GM23338 (cell line): ENCODE measurements at regions not wholly inside any gene's neighbourhood (a gene's known extent, or its start where the extent isn't known, plus 50 kb on each side); places are given as distances from the start of the nearest gene placed in this dataset.
"Not testable (repeated sequence)": the region's sequence is repeated elsewhere in the genome, so short reads cannot be mapped to it uniquely, and the experiment has no call there.

Experiments used
- ATAC-seq: fragments of 200-7000 bp; cut with Tn5 transposase; 3 replicates; pipeline ENCODE4 v1.9.1; 2020
- DNase-seq: peaks from one replicate; pipeline ENCODE4 v3.0.0-alpha.2; 2015; ENCODE audit warnings: low spot score
- H2AFZ ChIP-seq: fragments of 200-600 bp; sonication (generic); 2 replicates; pipeline ENCODE4 v1.8.0; 2016; ENCODE audit warnings: antibody characterized with exemption, mild to moderate bottlenecking, moderate library complexity
- H3F3A ChIP-seq: fragments of 200-600 bp; sonication (generic); replicated peaks from 2 replicates; pipeline ENCODE4 v1.8.0; 2017; ENCODE audit warnings: antibody characterized with exemption, mixed run types, low read depth
- H3K27ac ChIP-seq: fragments of 200-600 bp; sonication (generic); 2 replicates; pipeline ENCODE4 v1.6.1; 2016; ENCODE audit warnings: low read depth
- H3K27me3 ChIP-seq: fragments of 200-600 bp; sonication (generic); 2 replicates; pipeline ENCODE4 v1.8.0; 2016; ENCODE audit warnings: mild to moderate bottlenecking, mixed run types, moderate library complexity; ENCODE audit not compliant: insufficient read depth
- H3K36me3 ChIP-seq: fragments of 200-600 bp; sonication (generic); 2 replicates; pipeline ENCODE4 v1.8.0; 2016; ENCODE audit warnings: mild to moderate bottlenecking; ENCODE audit not compliant: insufficient read depth
- H3K4me1 ChIP-seq: fragments of 200-600 bp; sonication (generic); 2 replicates; pipeline ENCODE4 v1.8.0; 2016; ENCODE audit warnings: mild to moderate bottlenecking, moderate library complexity; ENCODE audit not compliant: insufficient read depth
- H3K4me2 ChIP-seq: fragments of 200-600 bp; sonication (generic); 2 replicates; pipeline ENCODE4 v1.7.1; 2017; ENCODE audit warnings: mixed run types
- H3K4me3 ChIP-seq: fragments of 200-600 bp; sonication (generic); 2 replicates; pipeline ENCODE4 v1.6.1; 2016; ENCODE audit warnings: mixed run types
- H3K79me2 ChIP-seq: fragments of 200-600 bp; sonication (generic); replicated peaks from 2 replicates; pipeline ENCODE4 v1.8.0; 2017; ENCODE audit warnings: mild to moderate bottlenecking; ENCODE audit not compliant: insufficient read depth
- H3K9me2 ChIP-seq: fragments of 200-600 bp; sonication (generic); 2 replicates; pipeline ENCODE4 v1.8.0; 2017; ENCODE audit not compliant: insufficient read depth
- H4K20me1 ChIP-seq: fragments of 200-600 bp; sonication (generic); replicated peaks from 2 replicates; pipeline ENCODE4 v1.8.0; 2017; ENCODE audit warnings: mild to moderate bottlenecking; ENCODE audit not compliant: insufficient read depth
- H3K27ac Mint-ChIP-seq: 2 replicates; pipeline ENCODE4 v1.8.0; 2020; ENCODE audit warnings: inconsistent platforms, mild to moderate bottlenecking, moderate library complexity, mixed read lengths
- H3K27me3 Mint-ChIP-seq: 3 replicates; pipeline ENCODE4 v1.8.0; 2022; ENCODE audit warnings: low read depth, mild to moderate bottlenecking, moderate library complexity, mixed read lengths, inconsistent platforms; ENCODE audit not compliant: insufficient read depth, poor library complexity
- H3K36me3 Mint-ChIP-seq: 3 replicates; pipeline ENCODE4 v1.8.0; 2021; ENCODE audit warnings: low read depth, mild to moderate bottlenecking, inconsistent platforms, moderate library complexity, mixed read lengths
- H3K4me1 Mint-ChIP-seq: 3 replicates; pipeline ENCODE4 v1.8.0; 2020; ENCODE audit warnings: mild to moderate bottlenecking, inconsistent platforms, mixed read lengths
- H3K4me3 Mint-ChIP-seq: 3 replicates; pipeline ENCODE4 v1.8.0; 2021; ENCODE audit warnings: moderate library complexity, mild to moderate bottlenecking, inconsistent platforms, mixed read lengths
- H3K9me3 Mint-ChIP-seq: 3 replicates; pipeline ENCODE4 v1.8.0; 2020; ENCODE audit warnings: moderate library complexity, mild to moderate bottlenecking, inconsistent platforms, mixed read lengths

DNA sequence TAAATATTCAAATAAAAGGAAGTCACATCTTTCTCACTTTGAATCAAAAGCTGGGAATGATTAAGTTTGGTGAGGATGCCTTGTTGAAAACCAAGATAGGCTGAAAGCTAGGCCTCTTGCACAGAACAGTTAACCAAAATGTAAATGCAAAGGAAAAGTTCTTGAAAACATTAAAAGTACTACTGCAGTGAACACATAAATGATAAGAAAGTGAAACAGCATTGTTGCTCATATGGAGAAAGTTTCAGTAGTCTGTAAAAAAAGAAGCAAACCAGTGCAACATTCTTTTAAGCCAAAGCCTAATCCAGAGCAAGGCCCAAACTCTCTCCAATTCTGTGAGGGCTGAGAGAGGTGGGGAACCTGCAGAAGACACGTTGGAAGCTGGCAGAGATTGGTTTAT lies 1281.9 kb downstream of the CDH12 start:
- not testable (repeated sequence) for H3K27ac Mint-ChIP-seq, DNase-seq, ATAC-seq, H3K36me3 ChIP-seq, H3K9me3 Mint-ChIP-seq, H3K79me2 ChIP-seq, H3K9me2 ChIP-seq, H3K27me3 ChIP-seq, H3K4me3 ChIP-seq, H3K4me2 ChIP-seq, H3K27me3 Mint-ChIP-seq, H4K20me1 ChIP-seq, H3K4me1 Mint-ChIP-seq, H2AFZ ChIP-seq, H3K4me3 Mint-ChIP-seq, H3K27ac ChIP-seq, H3F3A ChIP-seq, H3K36me3 Mint-ChIP-seq, H3K4me1 ChIP-seq

GRCh38 chr5:21559109-21559508 lies 1294.0 kb downstream of the CDH12 start:
- H3K4me3 Mint-ChIP-seq, ATAC-seq, H3K4me2 ChIP-seq, H3K9me2 ChIP-seq, H3K27ac Mint-ChIP-seq, H3K9me3 Mint-ChIP-seq, H3K27ac ChIP-seq, H3K4me1 Mint-ChIP-seq, H3K27me3 Mint-ChIP-seq, H3K4me1 ChIP-seq, H3K4me3 ChIP-seq, H3K79me2 ChIP-seq, H3K36me3 ChIP-seq, H3K36me3 Mint-ChIP-seq, H4K20me1 ChIP-seq, H2AFZ ChIP-seq, H3F3A ChIP-seq, H3K27me3 ChIP-seq, DNase-seq: not testable (repeated sequence)

DNA sequence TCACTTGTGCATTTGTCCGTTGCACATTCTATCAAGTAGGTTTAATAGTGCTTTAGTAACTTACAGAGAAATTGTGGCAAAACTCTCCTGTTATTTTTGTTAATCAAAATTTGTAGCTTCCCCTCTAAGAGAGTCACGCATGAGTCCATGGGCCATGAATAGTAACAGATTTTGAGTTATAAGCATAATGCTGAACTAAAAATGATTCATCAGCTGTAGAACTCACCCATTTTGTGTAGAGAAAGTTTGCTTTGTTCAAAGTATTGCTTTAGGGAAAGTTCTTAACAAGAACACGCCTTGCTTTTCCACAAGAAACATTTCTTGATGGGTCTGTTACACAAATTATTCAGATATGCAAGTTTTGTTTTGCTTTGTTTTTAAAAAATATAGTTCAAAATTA lies 1300.9 kb downstream of the CDH12 start:
- not testable (repeated sequence) for H3K36me3 ChIP-seq, H3K27me3 Mint-ChIP-seq, H3K27me3 ChIP-seq, H2AFZ ChIP-seq, H3K9me3 Mint-ChIP-seq, H3K27ac ChIP-seq, H3K36me3 Mint-ChIP-seq, H3K4me1 ChIP-seq, H3K79me2 ChIP-seq, ATAC-seq, H3K4me1 Mint-ChIP-seq, H3F3A ChIP-seq, H3K4me3 Mint-ChIP-seq, H3K9me2 ChIP-seq, H3K4me3 ChIP-seq, H3K4me2 ChIP-seq, DNase-seq, H3K27ac Mint-ChIP-seq, H4K20me1 ChIP-seq

DNA sequence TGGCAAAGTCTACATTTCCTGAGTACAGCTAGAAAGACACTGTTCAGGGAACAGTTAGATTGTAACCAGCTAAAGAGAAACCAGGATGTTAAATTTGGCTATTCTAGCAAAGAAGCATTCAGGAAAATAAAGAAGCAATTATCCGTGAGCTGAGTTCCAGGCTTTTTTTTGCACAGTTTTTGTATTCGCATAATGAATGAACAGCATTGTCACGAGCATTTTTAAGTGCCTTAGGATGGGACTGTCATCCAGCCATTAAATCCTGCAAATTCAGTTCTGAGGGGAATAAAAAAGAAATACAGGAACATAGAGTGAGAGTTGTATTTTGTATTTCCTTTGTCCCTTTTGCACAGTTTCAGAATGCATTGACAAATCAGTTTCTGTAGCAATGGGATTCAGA lies 1302.2 kb downstream of the CDH12 start:
- H3K9me2 ChIP-seq, H3F3A ChIP-seq, ATAC-seq, H3K9me3 Mint-ChIP-seq, H3K27me3 ChIP-seq, H3K4me1 Mint-ChIP-seq, H3K79me2 ChIP-seq, H3K4me3 ChIP-seq, DNase-seq, H3K27ac Mint-ChIP-seq, H3K27ac ChIP-seq, H3K27me3 Mint-ChIP-seq, H3K4me3 Mint-ChIP-seq, H3K4me1 ChIP-seq, H3K36me3 Mint-ChIP-seq, H3K4me2 ChIP-seq, H2AFZ ChIP-seq, H3K36me3 ChIP-seq, H4K20me1 ChIP-seq: not testable (repeated sequence)

DNA sequence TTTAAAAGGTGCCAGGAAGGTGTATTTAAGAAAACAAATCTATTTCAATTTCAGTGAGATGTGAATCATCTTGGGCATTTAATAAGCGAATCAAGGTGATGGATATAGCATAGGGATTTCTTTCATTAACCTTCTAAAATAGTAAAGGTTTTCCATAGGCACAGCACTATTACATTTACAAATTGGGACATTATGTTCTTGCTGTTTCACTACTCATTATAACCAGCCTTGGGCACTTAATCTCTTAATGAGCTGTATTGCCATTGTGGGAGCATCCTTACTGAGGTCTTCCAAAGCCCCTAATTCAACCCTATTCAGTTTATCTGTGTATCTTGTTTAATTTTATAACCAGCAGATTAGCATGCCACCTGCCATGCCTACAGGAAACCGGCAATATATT lies 1305.5 kb downstream of the CDH12 start:
- H3K36me3 ChIP-seq, H3K4me3 ChIP-seq, ATAC-seq, H3K27me3 ChIP-seq, H3F3A ChIP-seq, H3K36me3 Mint-ChIP-seq, H3K4me1 Mint-ChIP-seq, H3K4me2 ChIP-seq, H3K27me3 Mint-ChIP-seq, H2AFZ ChIP-seq, H3K27ac ChIP-seq, H3K4me1 ChIP-seq, H3K4me3 Mint-ChIP-seq, H4K20me1 ChIP-seq, H3K27ac Mint-ChIP-seq, DNase-seq, H3K9me3 Mint-ChIP-seq, H3K79me2 ChIP-seq, H3K9me2 ChIP-seq: not testable (repeated sequence)

- H3K9me2 ChIP-seq, H3K4me2 ChIP-seq, H3K4me3 Mint-ChIP-seq, H3K4me3 ChIP-seq, H3K27me3 Mint-ChIP-seq, H3K27ac Mint-ChIP-seq, H3F3A ChIP-seq, H3K36me3 Mint-ChIP-seq, H3K27ac ChIP-seq, H3K36me3 ChIP-seq, H3K27me3 ChIP-seq, DNase-seq, H3K9me3 Mint-ChIP-seq, H3K4me1 ChIP-seq, ATAC-seq, H4K20me1 ChIP-seq, H3K4me1 Mint-ChIP-seq, H2AFZ ChIP-seq, H3K79me2 ChIP-seq: not testable (repeated sequence)
These were observed 1318.0 kb downstream of the CDH12 start for GRCh38 chr5:21535114-21535513.

GRCh38 chr5:21521157-21521556 lies 1332.0 kb downstream of the CDH12 start:
- H3K36me3 ChIP-seq, H3K9me2 ChIP-seq, H3K27me3 ChIP-seq, H4K20me1 ChIP-seq, H3K4me1 ChIP-seq, H3K4me3 ChIP-seq, H3K9me3 Mint-ChIP-seq, H2AFZ ChIP-seq, H3F3A ChIP-seq, H3K27me3 Mint-ChIP-seq, DNase-seq, H3K27ac Mint-ChIP-seq, H3K36me3 Mint-ChIP-seq, H3K4me1 Mint-ChIP-seq, H3K79me2 ChIP-seq, ATAC-seq, H3K4me2 ChIP-seq, H3K4me3 Mint-ChIP-seq, H3K27ac ChIP-seq: not testable (repeated sequence)
